GM18505 (cell line): ENCODE measurements at regions not wholly inside any gene's neighbourhood (a gene's known extent, or its start where the extent isn't known, plus 50 kb on each side); places are given as distances from the start of the nearest gene placed in this dataset.

Source experiments
- ATAC-seq: cut with Tn5 transposase; IDR thresholded peaks from one replicate; pipeline ENCODE4 v1.9.1; 2021; ENCODE audit not compliant: unreplicated experiment
- POLR2A ChIP-seq: IDR thresholded peaks from 4 replicates; pipeline ENCODE4 v1.6.1; 2011; ENCODE audit warnings: borderline replicate concordance; ENCODE audit not compliant: insufficient read depth, insufficient read length; ENCODE audit errors: extremely low read depth

- ATAC-seq: no peak
- TF ChIP-seq POLR2A: no peak
Observed at GRCh38 chr7:113170591-113170990, 52.2 kb upstream of the SMIM30 start.
